T-cell (primary cell): ENCODE measurements at regions not wholly inside any gene's neighbourhood (a gene's known extent, or its start where the extent isn't known, plus 50 kb on each side); places are given as distances from the start of the nearest gene placed in this dataset.

Experiments used
- ATAC-seq, 4 experiments: fragments of 200-7000 bp in 3 of 4; fragments of 150-1000 bp in 1 of 4; cut with Tn5 transposase; replicated peaks in 1 of 4; 1 replicate in 3 of 4; 2 replicates in 1 of 4; pipeline ENCODE4 v1.10.0; 2021; ENCODE audit warnings: moderate library complexity in 3 of 4, mild to moderate bottlenecking in 2 of 4, moderate number of reproducible peaks in 1 of 4
- CTCF ChIA-PET, 2 donors: fragments of 300-600 bp; sonication (Branson Sonifier 250); formaldehyde crosslinking; loops; one replicate each; lab custom pipeline; 2022; ENCODE audit warnings: antibody characterized with exemption in 2 of 2; lab: Charles Lee
- POLR2A ChIA-PET, 2 donors: fragments of 300-600 bp; sonication (Branson Sonifier 250); formaldehyde crosslinking; loops; one replicate each; lab custom pipeline; 2022; ENCODE audit warnings: antibody characterized with exemption in 2 of 2; lab: Charles Lee
- DNase-seq, 35 experiments: peaks; one replicate each; pipeline versions ENCODE4 v3.0.0 to v3.0.0-alpha.2; 2013 to 2023
- H3K27ac ChIP-seq: one replicate; pipeline ENCODE4 v1.5.1; 2013; ENCODE audit warnings: low read length
- H3K27me3 ChIP-seq, 2 experiments: replicated peaks in 1 of 2; 1 replicate in 1 of 2; 2 replicates in 1 of 2; pipeline versions ENCODE4 v1.6.1 to v1.7.0; 2013; ENCODE audit warnings: low read length in 1 of 2, mixed read lengths in 1 of 2; ENCODE audit not compliant: control insufficient read depth in 2 of 2, insufficient read depth in 2 of 2; ENCODE audit errors: extremely low read depth in 1 of 2
- H3K36me3 ChIP-seq, 2 donors: 1 replicate in 1 of 2; 2 replicates in 1 of 2; pipeline versions ENCODE4 v1.6.1 to v1.7.0; 2013; ENCODE audit warnings: low read length in 1 of 2; ENCODE audit not compliant: control insufficient read depth in 2 of 2, insufficient read depth in 1 of 2; ENCODE audit errors: extremely low read depth in 1 of 2
- H3K4me1 ChIP-seq, 2 experiments: 1 replicate in 1 of 2; 2 replicates in 1 of 2; pipeline versions ENCODE4 v1.6.1 to v1.7.0; 2013; ENCODE audit warnings: low read length in 2 of 2, mixed read lengths in 1 of 2; ENCODE audit not compliant: insufficient read depth in 2 of 2, control insufficient read depth in 1 of 2; ENCODE audit errors: extremely low read depth in 1 of 2
- H3K4me3 ChIP-seq, 2 donors: 1 replicate in 1 of 2; 2 replicates in 1 of 2; pipeline versions ENCODE4 v1.5.1 to v1.7.0; 2013; ENCODE audit warnings: mild to moderate bottlenecking in 2 of 2, low read length in 1 of 2, moderate library complexity in 1 of 2; ENCODE audit not compliant: control insufficient read depth in 1 of 2; ENCODE audit errors: extremely low read depth in 1 of 2
- H3K9me3 ChIP-seq: 2 replicates; pipeline ENCODE4 v1.7.0; 2013
- H3K27ac Mint-ChIP-seq, 2 donors: one replicate each; pipeline ENCODE4 v1.8.0; 2020 to 2021; ENCODE audit warnings: mild to moderate bottlenecking in 2 of 2, mixed read lengths in 2 of 2
- H3K27me3 Mint-ChIP-seq, 2 donors: one replicate each; pipeline ENCODE4 v1.8.0; 2021 to 2022; ENCODE audit warnings: mixed read lengths in 2 of 2
- H3K36me3 Mint-ChIP-seq: one replicate; pipeline ENCODE4 v1.8.0; 2021; ENCODE audit warnings: mixed read lengths
- H3K4me1 Mint-ChIP-seq, 3 donors: one replicate each; pipeline ENCODE4 v1.8.0; 2020 to 2022; ENCODE audit warnings: mixed read lengths in 3 of 3, mild to moderate bottlenecking in 1 of 3
- H3K4me3 Mint-ChIP-seq, 3 donors: one replicate each; pipeline ENCODE4 v1.8.0; 2020 to 2022; ENCODE audit warnings: mild to moderate bottlenecking in 3 of 3, mixed read lengths in 3 of 3, moderate library complexity in 3 of 3
- H3K9me3 Mint-ChIP-seq, 3 donors: one replicate each; pipeline ENCODE4 v1.8.0; 2020 to 2022; ENCODE audit warnings: mixed read lengths in 3 of 3
- WGBS: methylation state at CpG from one replicate; pipeline ENCODE4 v1.1.5; 2013; ENCODE audit warnings: missing lambda C conversion rate; ENCODE audit not compliant: insufficient coverage; 5-methylcytosine and 5-hydroxymethylcytosine counted together

GRCh38 chr5:124519396-124519795 lies 227.0 kb downstream of the ZNF608 start:
- Mint-ChIP-seq H3K4me1 (no peaks in the 10 kb centered on the region), H3K27me3 (peaks cover 0 to 6% of the 10 kb centered on the region in 2 donors), H3K4me3 (no peak overlapping the region), H3K9me3 (no peaks in the 10 kb centered on the region), H3K36me3 (no peaks in the 10 kb centered on the region), H3K27ac (no peak overlapping the region)
- DNase-seq = no peak
- ChIA-PET CTCF (no interaction called here), POLR2A (no interaction called here)
- no CpG with 5 or more reads among the region's 2 CpGs for WGBS
- H3K9me3 ChIP-seq = no peaks in the 10 kb centered on the region
- no peaks in the 10 kb centered on the region for H3K36me3 ChIP-seq
- H3K27me3 ChIP-seq = no peaks in the 10 kb centered on the region
- H3K4me3 ChIP-seq = no peak overlapping the region
- no peaks in the 10 kb centered on the region for H3K4me1 ChIP-seq
- no peak for ATAC-seq
- H3K27ac ChIP-seq = no peak overlapping the region

GRCh38 chr5:124516567-124516966 lies 229.9 kb downstream of the ZNF608 start:
- CTCF ChIA-PET = no interaction called here
- POLR2A ChIA-PET = no interaction called here
- H3K36me3 Mint-ChIP-seq = no peaks in the 10 kb centered on the region

GRCh38 chr5:124515497-124516245 lies 230.8 kb downstream of the ZNF608 start:
- no peaks in the 10 kb centered on the region for H3K4me1 ChIP-seq
- no peak overlapping the region for H3K27ac Mint-ChIP-seq
- DNase-seq = no peak
- no CpG with 5 or more reads among the region's 3 CpGs for WGBS
- no peak overlapping the region for H3K27ac ChIP-seq
- H3K4me3 Mint-ChIP-seq = no peak overlapping the region
- no peak for ATAC-seq
- CTCF ChIA-PET = no interaction called here
- H3K4me3 ChIP-seq = no peak overlapping the region
- H3K9me3 Mint-ChIP-seq = no peaks in the 10 kb centered on the region
- no peaks in the 10 kb centered on the region for H3K9me3 ChIP-seq
- POLR2A ChIA-PET = no interaction called here
- H3K4me1 Mint-ChIP-seq = no peaks in the 10 kb centered on the region
- no peaks in the 10 kb centered on the region for H3K27me3 ChIP-seq
- H3K36me3 ChIP-seq = no peaks in the 10 kb centered on the region
- no peaks in the 10 kb centered on the region for H3K36me3 Mint-ChIP-seq
- peaks cover 0 to 7% of the 10 kb centered on the region in 2 donors for H3K27me3 Mint-ChIP-seq

More at GRCh38 chr5:124516567-124516966, 229.9 kb downstream of the ZNF608 start:
- Histone ChIP-seq H3K4me1 (no peaks in the 10 kb centered on the region), H3K9me3 (no peaks in the 10 kb centered on the region), H3K27ac (no peak overlapping the region), H3K4me3 (no peak overlapping the region), H3K27me3 (no peaks in the 10 kb centered on the region), H3K36me3 (no peaks in the 10 kb centered on the region)
- peaks cover 0 to under 1% of the 10 kb centered on the region in 2 donors for H3K27me3 Mint-ChIP-seq
- no peaks in the 10 kb centered on the region for H3K4me1 Mint-ChIP-seq
- H3K4me3 Mint-ChIP-seq = no peak overlapping the region
- DNase-seq (no peak), ATAC-seq (no peak)
- no CpG with 5 or more reads among the region's 2 CpGs for WGBS
- no peaks in the 10 kb centered on the region for H3K9me3 Mint-ChIP-seq
- no peak overlapping the region for H3K27ac Mint-ChIP-seq

- Mint-ChIP-seq H3K9me3 (no peaks in the 10 kb centered on the region), H3K36me3 (no peaks in the 10 kb centered on the region), H3K27me3 (peaks cover 0 to 7% of the 10 kb centered on the region in 2 donors), H3K4me3 (no peak overlapping the region), H3K27ac (no peak overlapping the region), H3K4me1 (no peaks in the 10 kb centered on the region)
- CTCF ChIA-PET = no interaction called here
- no peaks in the 10 kb centered on the region for H3K9me3 ChIP-seq
- H3K27me3 ChIP-seq = no peaks in the 10 kb centered on the region
- no peaks in the 10 kb centered on the region for H3K4me1 ChIP-seq
- WGBS = no CpG with 5 or more reads among the region's 3 CpGs
- ATAC-seq (no peak), DNase-seq (no peak)
- H3K4me3 ChIP-seq = no peak overlapping the region
- H3K27ac ChIP-seq = no peak overlapping the region
- H3K36me3 ChIP-seq = no peaks in the 10 kb centered on the region
- POLR2A ChIA-PET = no interaction called here
Observed at GRCh38 chr5:124514956-124515355, 231.5 kb downstream of the ZNF608 start.

GRCh38 chr5:124512952-124513632 lies 233.3 kb downstream of the ZNF608 start:
- ChIA-PET POLR2A (no interaction called here), CTCF (no interaction called here)
- H3K36me3 Mint-ChIP-seq = no peaks in the 10 kb centered on the region
- peaks cover 0 to 7% of the 10 kb centered on the region in 2 donors for H3K27me3 Mint-ChIP-seq
- WGBS = 80% methylated on average over 3 of the region's 5 CpGs
- H3K27ac Mint-ChIP-seq = no peak overlapping the region
- ATAC-seq = no peak
- no peak overlapping the region for H3K4me3 Mint-ChIP-seq
- Histone ChIP-seq H3K9me3 (no peaks in the 10 kb centered on the region), H3K27me3 (no peaks in the 10 kb centered on the region), H3K4me1 (no peaks in the 10 kb centered on the region), H3K36me3 (no peaks in the 10 kb centered on the region), H3K4me3 (no peak overlapping the region), H3K27ac (no peak overlapping the region)
- DNase-seq = no peak
- H3K4me1 Mint-ChIP-seq = no peaks in the 10 kb centered on the region
- no peaks in the 10 kb centered on the region for H3K9me3 Mint-ChIP-seq

- CTCF ChIA-PET = no interaction called here
- Histone ChIP-seq H3K4me1 (no peaks in the 10 kb centered on the region), H3K27me3 (no peaks in the 10 kb centered on the region), H3K4me3 (no peak overlapping the region), H3K36me3 (no peaks in the 10 kb centered on the region), H3K27ac (no peak overlapping the region), H3K9me3 (no peaks in the 10 kb centered on the region)
- ATAC-seq (no peak), DNase-seq (no peak)
- Mint-ChIP-seq H3K27me3 (peaks cover 0 to 7% of the 10 kb centered on the region in 2 donors), H3K9me3 (no peaks in the 10 kb centered on the region), H3K27ac (no peak overlapping the region), H3K4me3 (no peak overlapping the region), H3K4me1 (no peaks in the 10 kb centered on the region), H3K36me3 (no peaks in the 10 kb centered on the region)
- no CpG with 5 or more reads among the region's 3 CpGs for WGBS
- POLR2A ChIA-PET = interaction anchor here in 1 of 2 donors (0.6 kb wide), 1 partner anchor 333 kb away, joined by 3 read pairs; no protein-coding TSS in a partner anchor
Observed at GRCh38 chr5:124512236-124512635, 234.2 kb downstream of the ZNF608 start.
